GM12878 (cell line): ENCODE measurements at regions not wholly inside any gene's neighbourhood (a gene's known extent, or its start where the extent isn't known, plus 50 kb on each side); places are given as distances from the start of the nearest gene placed in this dataset.

Experiments
- CHD2 ChIP-seq: IDR thresholded peaks from 2 replicates; pipeline ENCODE4 v1.6.1; 2011; ENCODE audit warnings: low read depth, low read length, improper control_type of control experiment, borderline replicate concordance
- NFYB ChIP-seq: IDR thresholded peaks from 2 replicates; pipeline ENCODE4 v1.6.1; 2011; ENCODE audit warnings: low read depth, mild to moderate bottlenecking, low read length, improper control_type of control experiment, moderate library complexity; ENCODE audit not compliant: insufficient read depth
- SRF ChIP-seq, 2 experiments: IDR thresholded peaks; 2 replicates each; pipeline ENCODE4 v1.6.1; 2011; ENCODE audit warnings: low read depth in 2 of 2, low read length in 2 of 2, mild to moderate bottlenecking in 1 of 2, moderate library complexity in 1 of 2
- ZZZ3 ChIP-seq: IDR thresholded peaks from 2 replicates; pipeline ENCODE4 v1.6.1; 2011; ENCODE audit warnings: low read depth; ENCODE audit not compliant: control insufficient read depth, insufficient read length
- TF ChIP-seq, protein P1 (sequence below): IDR thresholded peaks from 2 replicates; pipeline ENCODE4 v1.6.1; 2012; ENCODE audit warnings: low read depth, low read length, improper control_type of control experiment
- TF ChIP-seq, protein P2 (sequence below): fragments of 450-650 bp; IDR thresholded peaks from 2 replicates; pipeline ENCODE4 v1.6.1; 2016; ENCODE audit warnings: mild to moderate bottlenecking
- TF ChIP-seq, protein P3 (sequence below): fragments of 450-650 bp; IDR thresholded peaks from 2 replicates; pipeline ENCODE4 v1.6.1; 2016; ENCODE audit warnings: mild to moderate bottlenecking, moderate library complexity, borderline replicate concordance

DNA sequence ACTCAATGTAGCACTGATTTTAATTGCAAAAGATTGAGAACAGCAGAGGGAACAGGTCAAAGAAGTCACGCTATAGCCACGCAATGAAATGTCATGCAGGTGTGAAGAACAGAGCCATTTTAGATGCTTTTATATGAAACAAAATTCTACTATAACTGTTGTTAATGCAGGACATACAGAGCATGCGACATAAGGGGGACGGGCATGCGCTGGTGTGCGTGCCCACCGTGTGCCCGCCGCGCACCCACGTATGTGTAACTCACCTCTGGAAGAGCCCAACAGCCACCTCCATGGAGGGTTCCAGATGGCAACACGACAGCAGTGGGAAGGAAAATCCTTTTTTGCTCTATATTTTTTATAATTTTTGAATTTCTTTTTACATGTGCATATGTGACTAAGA is 410.0 kb upstream of the RNF32 start (continued):
- TF ChIP-seq, protein P1, sequence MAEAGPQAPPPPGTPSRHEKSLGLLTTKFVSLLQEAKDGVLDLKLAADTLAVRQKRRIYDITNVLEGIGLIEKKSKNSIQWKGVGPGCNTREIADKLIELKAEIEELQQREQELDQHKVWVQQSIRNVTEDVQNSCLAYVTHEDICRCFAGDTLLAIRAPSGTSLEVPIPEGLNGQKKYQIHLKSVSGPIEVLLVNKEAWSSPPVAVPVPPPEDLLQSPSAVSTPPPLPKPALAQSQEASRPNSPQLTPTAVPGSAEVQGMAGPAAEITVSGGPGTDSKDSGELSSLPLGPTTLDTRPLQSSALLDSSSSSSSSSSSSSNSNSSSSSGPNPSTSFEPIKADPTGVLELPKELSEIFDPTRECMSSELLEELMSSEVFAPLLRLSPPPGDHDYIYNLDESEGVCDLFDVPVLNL = no peak
- TF ChIP-seq NFYB (no peak), CHD2 (no peak), SRF (IDR thresholded peaks at IDR 0.05; ENCODE audit: low read depth in 2 of 2, low read length in 2 of 2) (no peak), ZZZ3 (no peak)
- TF ChIP-seq, protein P2, sequence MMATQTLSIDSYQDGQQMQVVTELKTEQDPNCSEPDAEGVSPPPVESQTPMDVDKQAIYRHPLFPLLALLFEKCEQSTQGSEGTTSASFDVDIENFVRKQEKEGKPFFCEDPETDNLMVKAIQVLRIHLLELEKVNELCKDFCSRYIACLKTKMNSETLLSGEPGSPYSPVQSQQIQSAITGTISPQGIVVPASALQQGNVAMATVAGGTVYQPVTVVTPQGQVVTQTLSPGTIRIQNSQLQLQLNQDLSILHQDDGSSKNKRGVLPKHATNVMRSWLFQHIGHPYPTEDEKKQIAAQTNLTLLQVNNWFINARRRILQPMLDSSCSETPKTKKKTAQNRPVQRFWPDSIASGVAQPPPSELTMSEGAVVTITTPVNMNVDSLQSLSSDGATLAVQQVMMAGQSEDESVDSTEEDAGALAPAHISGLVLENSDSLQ = no peak
- TF ChIP-seq, protein P3, sequence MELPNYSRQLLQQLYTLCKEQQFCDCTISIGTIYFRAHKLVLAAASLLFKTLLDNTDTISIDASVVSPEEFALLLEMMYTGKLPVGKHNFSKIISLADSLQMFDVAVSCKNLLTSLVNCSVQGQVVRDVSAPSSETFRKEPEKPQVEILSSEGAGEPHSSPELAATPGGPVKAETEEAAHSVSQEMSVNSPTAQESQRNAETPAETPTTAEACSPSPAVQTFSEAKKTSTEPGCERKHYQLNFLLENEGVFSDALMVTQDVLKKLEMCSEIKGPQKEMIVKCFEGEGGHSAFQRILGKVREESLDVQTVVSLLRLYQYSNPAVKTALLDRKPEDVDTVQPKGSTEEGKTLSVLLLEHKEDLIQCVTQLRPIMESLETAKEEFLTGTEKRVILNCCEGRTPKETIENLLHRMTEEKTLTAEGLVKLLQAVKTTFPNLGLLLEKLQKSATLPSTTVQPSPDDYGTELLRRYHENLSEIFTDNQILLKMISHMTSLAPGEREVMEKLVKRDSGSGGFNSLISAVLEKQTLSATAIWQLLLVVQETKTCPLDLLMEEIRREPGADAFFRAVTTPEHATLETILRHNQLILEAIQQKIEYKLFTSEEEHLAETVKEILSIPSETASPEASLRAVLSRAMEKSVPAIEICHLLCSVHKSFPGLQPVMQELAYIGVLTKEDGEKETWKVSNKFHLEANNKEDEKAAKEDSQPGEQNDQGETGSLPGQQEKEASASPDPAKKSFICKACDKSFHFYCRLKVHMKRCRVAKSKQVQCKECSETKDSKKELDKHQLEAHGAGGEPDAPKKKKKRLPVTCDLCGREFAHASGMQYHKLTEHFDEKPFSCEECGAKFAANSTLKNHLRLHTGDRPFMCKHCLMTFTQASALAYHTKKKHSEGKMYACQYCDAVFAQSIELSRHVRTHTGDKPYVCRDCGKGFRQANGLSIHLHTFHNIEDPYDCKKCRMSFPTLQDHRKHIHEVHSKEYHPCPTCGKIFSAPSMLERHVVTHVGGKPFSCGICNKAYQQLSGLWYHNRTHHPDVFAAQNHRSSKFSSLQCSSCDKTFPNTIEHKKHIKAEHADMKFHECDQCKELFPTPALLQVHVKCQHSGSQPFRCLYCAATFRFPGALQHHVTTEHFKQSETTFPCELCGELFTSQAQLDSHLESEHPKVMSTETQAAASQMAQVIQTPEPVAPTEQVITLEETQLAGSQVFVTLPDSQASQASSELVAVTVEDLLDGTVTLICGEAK = no peak
